ENCODE measurements at regions not wholly inside any gene's neighbourhood (a gene's known extent, or its start where the extent isn't known, plus 50 kb on each side); places are given as distances from the start of the nearest gene placed in this dataset.

DNA sequence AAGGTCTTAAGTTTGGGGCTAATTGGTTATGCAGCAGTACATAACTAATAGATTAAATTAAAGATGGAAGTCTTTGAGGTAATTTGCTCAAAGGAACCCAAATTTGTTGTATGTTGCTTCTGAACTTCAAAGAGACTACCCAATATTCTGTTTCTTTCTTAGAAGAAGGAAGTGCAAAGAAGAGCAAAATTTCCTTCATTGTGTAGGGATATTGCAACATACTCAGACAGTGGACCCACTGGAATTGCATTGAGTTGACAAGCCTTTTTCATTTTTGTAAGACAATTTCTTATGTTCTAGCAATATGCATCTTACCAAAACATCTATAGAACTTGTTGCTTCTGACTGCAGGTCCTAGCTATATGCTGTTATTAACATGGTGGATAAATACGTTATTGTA, 527.8 kb downstream of the SH2D4B start:
- no peak for DNase-seq
- no peak overlapping the region for H3K27ac ChIP-seq (ENCODE audit: insufficient read depth, low read length, poor library complexity, severe bottlenecking)

DNA sequence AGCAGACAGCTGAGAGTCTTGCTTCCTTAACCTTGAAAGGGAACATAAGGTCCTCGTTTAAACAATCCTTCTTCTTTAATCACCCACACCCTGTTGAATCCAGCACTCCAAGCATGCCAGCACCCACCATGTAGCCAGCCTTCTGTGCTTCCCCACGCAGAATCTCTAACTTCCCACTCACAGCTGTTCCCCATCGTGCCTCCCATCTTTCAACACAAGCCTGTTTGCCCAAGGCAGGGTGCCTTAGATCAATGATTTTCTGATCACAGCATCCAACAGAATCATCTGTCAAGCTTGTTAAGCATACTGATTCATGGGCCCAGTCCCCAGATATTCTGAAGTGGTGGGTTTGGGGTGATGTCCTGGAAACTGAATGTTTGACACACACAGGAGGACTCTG, 530.8 kb downstream of the SH2D4B start:
- H3K4me3 ChIP-seq (ENCODE audit: insufficient read depth, low read depth, low read length, poor library complexity, severe bottlenecking): no peak overlapping the region
- no peaks in the 10 kb centered on the region for H3K27me3 ChIP-seq (replicated peaks; ENCODE audit: control insufficient read depth, insufficient read depth, low read length, poor library complexity, severe bottlenecking)
- no peak for DNase-seq
- H3K4me1 ChIP-seq (ENCODE audit: control insufficient read depth, insufficient read depth, low read length, poor library complexity, severe bottlenecking): no peaks in the 10 kb centered on the region
- H3K36me3 ChIP-seq (ENCODE audit: control insufficient read depth, insufficient read depth, low read length): no peaks in the 10 kb centered on the region
- no peak overlapping the region for H3K27ac ChIP-seq (ENCODE audit: insufficient read depth, low read length, poor library complexity, severe bottlenecking)
- no peaks in the 10 kb centered on the region for H3K9me3 ChIP-seq (ENCODE audit: control insufficient read depth, low read length)

More for the DNA sequence above, 527.8 kb downstream of the SH2D4B start:
- Histone ChIP-seq H3K36me3 (ENCODE audit: control insufficient read depth, insufficient read depth, low read length) (no peaks in the 10 kb centered on the region), H3K9me3 (ENCODE audit: control insufficient read depth, low read length) (no peaks in the 10 kb centered on the region), H3K4me3 (ENCODE audit: insufficient read depth, low read depth, low read length, poor library complexity, severe bottlenecking) (no peak overlapping the region), H3K27me3 (replicated peaks; ENCODE audit: control insufficient read depth, insufficient read depth, low read length, poor library complexity, severe bottlenecking) (no peaks in the 10 kb centered on the region), H3K4me1 (ENCODE audit: control insufficient read depth, insufficient read depth, low read length, poor library complexity, severe bottlenecking) (no peaks in the 10 kb centered on the region)

DNA sequence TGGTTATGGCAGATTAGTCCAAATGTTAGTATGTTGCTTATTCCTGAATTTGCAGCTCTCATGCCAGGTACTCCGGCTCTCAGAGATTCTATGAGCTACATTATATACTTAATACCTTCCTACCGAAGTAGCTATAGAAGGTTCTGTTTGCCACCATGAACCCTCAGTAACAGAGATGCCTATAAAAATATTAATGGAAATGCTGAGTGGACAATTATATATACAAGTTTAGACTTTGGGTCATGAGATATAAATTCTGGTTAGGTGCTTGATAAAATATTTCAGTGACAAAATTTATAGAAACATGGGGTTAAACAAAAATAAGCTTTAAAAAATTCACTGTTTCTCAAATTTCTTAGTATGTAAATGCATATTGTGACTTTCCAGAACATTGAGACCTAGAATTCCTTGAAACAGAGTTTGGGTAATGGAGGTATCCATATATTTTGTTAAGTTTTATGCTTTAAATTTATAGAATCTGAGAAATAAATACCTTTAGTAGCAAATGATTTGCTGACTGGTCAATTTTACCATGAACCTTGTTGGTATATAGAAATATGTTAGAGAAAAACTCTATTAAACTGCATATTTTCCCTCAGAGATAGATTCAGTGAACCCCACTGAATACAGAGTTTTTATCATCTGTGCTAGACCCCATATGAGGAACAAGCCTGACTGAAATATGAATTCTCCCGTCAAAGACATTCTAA, 533.5 kb downstream of the SH2D4B start:
- H3K9me3 ChIP-seq (ENCODE audit: control insufficient read depth, low read length): no peaks in the 10 kb centered on the region
- no peak overlapping the region for H3K4me3 ChIP-seq (ENCODE audit: insufficient read depth, low read depth, low read length, poor library complexity, severe bottlenecking)
- no peaks in the 10 kb centered on the region for H3K36me3 ChIP-seq (ENCODE audit: control insufficient read depth, insufficient read depth, low read length)
- no peak overlapping the region for H3K27ac ChIP-seq (ENCODE audit: insufficient read depth, low read length, poor library complexity, severe bottlenecking)
- DNase-seq: no peak
- H3K4me1 ChIP-seq (ENCODE audit: control insufficient read depth, insufficient read depth, low read length, poor library complexity, severe bottlenecking): no peaks in the 10 kb centered on the region
- H3K27me3 ChIP-seq (replicated peaks; ENCODE audit: control insufficient read depth, insufficient read depth, low read length, poor library complexity, severe bottlenecking): no peaks in the 10 kb centered on the region

GRCh38 chr10:81073155-81073554, 535.5 kb downstream of the SH2D4B start:
- Histone ChIP-seq H3K4me3 (ENCODE audit: insufficient read depth, low read depth, low read length, poor library complexity, severe bottlenecking) (no peak overlapping the region), H3K27ac (ENCODE audit: insufficient read depth, low read length, poor library complexity, severe bottlenecking) (no peak overlapping the region), H3K4me1 (ENCODE audit: control insufficient read depth, insufficient read depth, low read length, poor library complexity, severe bottlenecking) (no peaks in the 10 kb centered on the region), H3K27me3 (replicated peaks; ENCODE audit: control insufficient read depth, insufficient read depth, low read length, poor library complexity, severe bottlenecking) (no peaks in the 10 kb centered on the region), H3K36me3 (ENCODE audit: control insufficient read depth, insufficient read depth, low read length) (no peaks in the 10 kb centered on the region), H3K9me3 (ENCODE audit: control insufficient read depth, low read length) (no peaks in the 10 kb centered on the region)
- no peak for DNase-seq

DNA sequence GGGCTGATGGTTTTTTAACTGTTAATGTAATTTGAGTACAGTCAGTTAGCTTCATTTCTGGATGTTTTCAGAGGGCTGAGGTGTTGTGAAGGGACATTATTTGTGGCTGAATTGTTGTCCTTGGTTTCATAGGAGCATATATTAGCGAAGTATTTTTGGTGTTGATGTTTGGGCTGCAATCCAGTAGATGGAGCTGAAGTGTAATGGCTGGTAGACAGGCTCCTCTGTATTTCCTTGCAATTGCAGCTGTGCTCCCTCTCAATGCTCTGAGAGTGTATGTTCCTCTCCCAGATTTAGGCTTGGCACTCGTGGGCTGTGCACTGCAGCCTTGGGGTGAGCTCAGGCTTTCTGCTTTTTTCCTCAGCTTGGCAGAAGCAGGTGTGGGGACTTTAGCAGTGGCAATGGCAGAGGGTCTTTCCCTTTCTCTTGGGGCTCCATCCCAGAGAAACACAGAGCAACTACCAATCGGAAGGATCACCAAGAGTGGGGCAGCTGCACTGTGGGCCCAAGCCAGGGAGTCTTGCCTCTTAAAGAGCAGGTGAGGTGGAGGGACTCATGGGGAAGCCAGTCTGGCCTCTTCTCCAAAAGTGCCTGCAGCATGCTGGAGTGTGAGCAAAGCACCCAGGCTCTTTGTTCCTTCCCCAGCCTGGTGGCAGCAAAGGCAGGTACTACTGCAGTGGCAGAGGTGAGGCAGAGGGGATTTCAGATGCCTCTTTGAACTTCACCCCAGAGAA, 544.4 kb downstream of the SH2D4B start:
- Histone ChIP-seq H3K36me3 (ENCODE audit: control insufficient read depth, insufficient read depth, low read length) (no peaks in the 10 kb centered on the region), H3K4me3 (ENCODE audit: insufficient read depth, low read depth, low read length, poor library complexity, severe bottlenecking) (no peak overlapping the region), H3K27ac (ENCODE audit: insufficient read depth, low read length, poor library complexity, severe bottlenecking) (no peak overlapping the region), H3K27me3 (replicated peaks; ENCODE audit: control insufficient read depth, insufficient read depth, low read length, poor library complexity, severe bottlenecking) (no peaks in the 10 kb centered on the region), H3K4me1 (ENCODE audit: control insufficient read depth, insufficient read depth, low read length, poor library complexity, severe bottlenecking) (no peaks in the 10 kb centered on the region), H3K9me3 (ENCODE audit: control insufficient read depth, low read length) (no peaks in the 10 kb centered on the region)
- DNase-seq: no peak

- H3K27ac ChIP-seq (ENCODE audit: insufficient read depth, low read length, poor library complexity, severe bottlenecking): no peak overlapping the region
- no peaks in the 10 kb centered on the region for H3K36me3 ChIP-seq (ENCODE audit: control insufficient read depth, insufficient read depth, low read length)
- no peak for DNase-seq
- no peaks in the 10 kb centered on the region for H3K4me1 ChIP-seq (ENCODE audit: control insufficient read depth, insufficient read depth, low read length, poor library complexity, severe bottlenecking)
- no peak overlapping the region for H3K4me3 ChIP-seq (ENCODE audit: insufficient read depth, low read depth, low read length, poor library complexity, severe bottlenecking)
- H3K9me3 ChIP-seq (ENCODE audit: control insufficient read depth, low read length): no peaks in the 10 kb centered on the region
- H3K27me3 ChIP-seq (replicated peaks; ENCODE audit: control insufficient read depth, insufficient read depth, low read length, poor library complexity, severe bottlenecking): no peaks in the 10 kb centered on the region
Observed at GRCh38 chr10:81082621-81083376, 545.1 kb downstream of the SH2D4B start.

DNA sequence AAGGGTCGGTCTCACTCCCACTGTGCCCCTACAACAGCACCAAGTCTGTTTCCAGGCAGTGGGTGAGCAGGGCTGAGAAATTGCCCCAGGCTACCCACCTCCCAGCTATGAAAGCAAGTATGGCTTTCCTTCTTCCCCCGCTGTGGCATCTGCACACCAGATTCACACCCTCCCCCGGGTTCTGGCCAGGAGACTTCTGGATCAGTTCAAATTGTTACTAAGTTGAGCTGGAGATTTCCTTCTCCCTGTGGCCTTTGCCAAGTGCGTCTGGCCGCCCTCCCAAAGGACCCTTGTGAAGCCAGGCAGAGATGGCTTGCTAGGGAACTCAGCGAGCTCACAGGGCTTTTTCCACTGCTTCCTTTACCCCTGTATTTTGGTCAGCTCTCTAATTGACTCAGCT, 555.4 kb downstream of the SH2D4B start:
- no peaks in the 10 kb centered on the region for H3K36me3 ChIP-seq (ENCODE audit: control insufficient read depth, insufficient read depth, low read length)
- no peaks in the 10 kb centered on the region for H3K27me3 ChIP-seq (replicated peaks; ENCODE audit: control insufficient read depth, insufficient read depth, low read length, poor library complexity, severe bottlenecking)
- no peak overlapping the region for H3K27ac ChIP-seq (ENCODE audit: insufficient read depth, low read length, poor library complexity, severe bottlenecking)
- no peak overlapping the region for H3K4me3 ChIP-seq (ENCODE audit: insufficient read depth, low read depth, low read length, poor library complexity, severe bottlenecking)
- H3K4me1 ChIP-seq (ENCODE audit: control insufficient read depth, insufficient read depth, low read length, poor library complexity, severe bottlenecking): no peaks in the 10 kb centered on the region
- no peaks in the 10 kb centered on the region for H3K9me3 ChIP-seq (ENCODE audit: control insufficient read depth, low read length)
- DNase-seq: no peak

DNA sequence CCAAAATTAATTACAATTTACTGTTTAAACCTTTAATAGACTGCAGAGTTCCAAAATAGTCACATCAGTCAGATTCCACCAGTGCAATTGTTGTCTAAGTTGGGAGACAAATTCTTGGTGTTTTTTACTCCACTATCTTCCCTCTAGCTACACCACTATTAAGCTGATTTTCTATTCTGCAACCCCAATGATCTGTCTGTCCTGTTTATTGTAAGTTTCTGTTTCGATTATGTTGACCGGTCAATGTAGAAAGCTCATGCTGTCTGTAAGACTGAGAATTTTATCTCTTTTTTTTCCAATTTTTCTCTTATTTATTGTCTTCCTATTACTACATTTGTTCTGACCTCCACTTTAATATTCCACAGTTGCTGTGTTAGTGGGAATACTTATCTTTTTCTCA, 557.5 kb downstream of the SH2D4B start:
- no peak for DNase-seq
- no peaks in the 10 kb centered on the region for H3K9me3 ChIP-seq (ENCODE audit: control insufficient read depth, low read length)

GRCh38 chr10:81096558-81096957, 558.9 kb downstream of the SH2D4B start:
- H3K36me3 ChIP-seq (ENCODE audit: control insufficient read depth, insufficient read depth, low read length): no peaks in the 10 kb centered on the region
- no peaks in the 10 kb centered on the region for H3K27me3 ChIP-seq (replicated peaks; ENCODE audit: control insufficient read depth, insufficient read depth, low read length, poor library complexity, severe bottlenecking)
- H3K9me3 ChIP-seq (ENCODE audit: control insufficient read depth, low read length): no peaks in the 10 kb centered on the region
- no peak for DNase-seq
- no peak overlapping the region for H3K4me3 ChIP-seq (ENCODE audit: insufficient read depth, low read depth, low read length, poor library complexity, severe bottlenecking)
- H3K27ac ChIP-seq (ENCODE audit: insufficient read depth, low read length, poor library complexity, severe bottlenecking): no peak overlapping the region
- no peaks in the 10 kb centered on the region for H3K4me1 ChIP-seq (ENCODE audit: control insufficient read depth, insufficient read depth, low read length, poor library complexity, severe bottlenecking)

More for the DNA sequence above, 557.5 kb downstream of the SH2D4B start:
- Histone ChIP-seq H3K27ac (ENCODE audit: insufficient read depth, low read length, poor library complexity, severe bottlenecking) (no peak overlapping the region), H3K36me3 (ENCODE audit: control insufficient read depth, insufficient read depth, low read length) (no peaks in the 10 kb centered on the region), H3K4me1 (ENCODE audit: control insufficient read depth, insufficient read depth, low read length, poor library complexity, severe bottlenecking) (no peaks in the 10 kb centered on the region), H3K27me3 (replicated peaks; ENCODE audit: control insufficient read depth, insufficient read depth, low read length, poor library complexity, severe bottlenecking) (no peaks in the 10 kb centered on the region), H3K4me3 (ENCODE audit: insufficient read depth, low read depth, low read length, poor library complexity, severe bottlenecking) (no peak overlapping the region)

- Histone ChIP-seq H3K9me3 (ENCODE audit: control insufficient read depth, low read length) (no peaks in the 10 kb centered on the region), H3K36me3 (ENCODE audit: control insufficient read depth, insufficient read depth, low read length) (no peaks in the 10 kb centered on the region), H3K4me3 (ENCODE audit: insufficient read depth, low read depth, low read length, poor library complexity, severe bottlenecking) (no peak overlapping the region), H3K27me3 (replicated peaks; ENCODE audit: control insufficient read depth, insufficient read depth, low read length, poor library complexity, severe bottlenecking) (no peaks in the 10 kb centered on the region), H3K27ac (ENCODE audit: insufficient read depth, low read length, poor library complexity, severe bottlenecking) (no peak overlapping the region), H3K4me1 (ENCODE audit: control insufficient read depth, insufficient read depth, low read length, poor library complexity, severe bottlenecking) (no peaks in the 10 kb centered on the region)
- no peak for DNase-seq
Observed at GRCh38 chr10:81101062-81101461, 563.4 kb downstream of the SH2D4B start.

Data from effector memory CD4-positive, alpha-beta T cell (primary cell).